ENCODE measurements at regions not wholly inside any gene's neighbourhood (a gene's known extent, or its start where the extent isn't known, plus 50 kb on each side); places are given as distances from the start of the nearest gene placed in this dataset.

DNA sequence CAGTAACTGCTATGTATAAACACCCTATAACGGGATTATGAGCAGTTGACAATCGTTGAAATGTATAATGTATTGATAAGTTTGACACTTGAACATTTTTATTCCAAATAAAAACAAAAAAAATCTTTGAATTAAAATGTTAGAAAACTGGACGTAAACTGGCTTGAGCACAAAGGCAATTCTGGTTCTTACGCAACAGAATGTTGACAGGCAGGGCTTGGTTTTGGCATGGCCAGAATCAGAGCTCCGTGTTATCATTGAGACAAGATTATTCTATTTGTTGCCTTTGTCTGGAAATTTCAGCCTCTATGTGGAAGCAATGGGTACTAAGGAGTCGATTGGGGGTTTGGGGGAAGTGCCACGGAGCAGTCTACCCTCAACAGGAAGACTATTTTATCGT lies 1028.6 kb upstream of the ZEB2 start:
- H3K27ac ChIP-seq, result no peak overlapping the region
- no peak for DNase-seq
- H3K27me3 ChIP-seq, result no peaks in the 10 kb centered on the region
- no peaks in the 10 kb centered on the region for H3K9me3 ChIP-seq
- H3K4me3 ChIP-seq, result no peak overlapping the region
- no peak for TF ChIP-seq CTCF (IDR thresholded peaks at IDR 0.05)
- TF ChIP-seq POLR2A (IDR thresholded peaks at IDR 0.05), result no peak
- H3K36me3 ChIP-seq, result no peaks in the 10 kb centered on the region
- intact Hi-C loops (cut with DNase I; ENCODE audit: low total_unique reads), result no loop called here
- H3K4me1 ChIP-seq, result no peaks in the 10 kb centered on the region

- Histone ChIP-seq H3K27ac (no peak overlapping the region), H3K4me3 (no peak overlapping the region), H3K27me3 (no peaks in the 10 kb centered on the region), H3K4me1 (no peaks in the 10 kb centered on the region), H3K9me3 (no peaks in the 10 kb centered on the region), H3K36me3 (no peaks in the 10 kb centered on the region)
- DNase-seq, result no peak
- TF ChIP-seq CTCF (IDR thresholded peaks at IDR 0.05) (no peak), POLR2A (IDR thresholded peaks at IDR 0.05) (no peak)
- intact Hi-C loops (cut with DNase I; ENCODE audit: low total_unique reads), result no loop called here
Observed at GRCh38 chr2:145547620-145548019, 1027.7 kb upstream of the ZEB2 start.

GRCh38 chr2:145546091-145546490 lies 1026.2 kb upstream of the ZEB2 start:
- H3K36me3 ChIP-seq, result no peaks in the 10 kb centered on the region
- DNase-seq, result no peak
- intact Hi-C loops (cut with DNase I; ENCODE audit: low total_unique reads), result no loop called here
- no peaks in the 10 kb centered on the region for H3K27me3 ChIP-seq
- TF ChIP-seq POLR2A (IDR thresholded peaks at IDR 0.05), result no peak
- no peak for TF ChIP-seq CTCF (IDR thresholded peaks at IDR 0.05)
- H3K9me3 ChIP-seq, result no peaks in the 10 kb centered on the region
- no peak overlapping the region for H3K4me3 ChIP-seq
- no peak overlapping the region for H3K27ac ChIP-seq
- no peaks in the 10 kb centered on the region for H3K4me1 ChIP-seq

- Histone ChIP-seq H3K27me3 (no peaks in the 10 kb centered on the region), H3K9me3 (no peaks in the 10 kb centered on the region), H3K4me1 (no peaks in the 10 kb centered on the region), H3K27ac (no peak overlapping the region), H3K36me3 (no peaks in the 10 kb centered on the region), H3K4me3 (no peak overlapping the region)
- no peak for TF ChIP-seq CTCF (IDR thresholded peaks at IDR 0.05)
- TF ChIP-seq POLR2A (IDR thresholded peaks at IDR 0.05), result no peak
- no peak for DNase-seq
- intact Hi-C loops (cut with DNase I; ENCODE audit: low total_unique reads), result no loop called here
Observed at GRCh38 chr2:145543856-145544255, 1023.9 kb upstream of the ZEB2 start.

DNA sequence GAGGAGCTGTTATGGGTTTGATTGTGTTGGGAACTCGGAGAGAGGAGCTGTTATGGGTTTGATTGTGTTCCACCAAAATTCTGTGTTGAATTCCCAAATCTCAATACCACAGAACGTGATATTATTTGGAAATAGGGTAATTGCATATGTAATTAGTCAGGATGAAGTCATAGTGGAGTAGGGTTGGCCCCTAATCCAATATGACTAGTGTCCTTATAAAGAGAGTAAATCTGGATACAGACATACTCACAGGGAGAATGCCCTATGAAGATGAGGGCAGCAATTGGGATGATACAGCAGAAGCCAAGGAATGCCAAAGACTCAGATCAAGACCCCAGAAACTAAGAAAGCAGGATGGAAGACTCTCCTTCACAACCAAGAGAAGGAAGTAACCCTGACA lies 1023.2 kb upstream of the ZEB2 start:
- Histone ChIP-seq H3K4me3 (no peak overlapping the region), H3K27me3 (no peaks in the 10 kb centered on the region), H3K4me1 (no peaks in the 10 kb centered on the region), H3K36me3 (no peaks in the 10 kb centered on the region), H3K27ac (no peak overlapping the region), H3K9me3 (no peaks in the 10 kb centered on the region)
- TF ChIP-seq CTCF (IDR thresholded peaks at IDR 0.05) (no peak), POLR2A (IDR thresholded peaks at IDR 0.05) (no peak)
- intact Hi-C loops (cut with DNase I; ENCODE audit: low total_unique reads), result no loop called here
- no peak for DNase-seq

All from uterus (tissue), 3 donors.